Vagina (tissue), 2 donors: ENCODE measurements at regions not wholly inside any gene's neighbourhood (a gene's known extent, or its start where the extent isn't known, plus 50 kb on each side); places are given as distances from the start of the nearest gene placed in this dataset.

ENCODE experiments used
- DNase-seq, 2 donors: peaks; one replicate each; pipeline ENCODE4 v3.0.0-alpha.2; 2017; ENCODE audit errors: extremely low spot score in 2 of 2
- H3K27ac ChIP-seq: fragments of 200-600 bp; sonication (generic); one replicate; pipeline ENCODE4 v1.5.1; 2019
- H3K27me3 ChIP-seq: fragments of 200-600 bp; sonication (generic); one replicate; pipeline ENCODE4 v1.5.1; 2019
- H3K36me3 ChIP-seq, 2 donors: fragments of 200-600 bp; sonication (generic); one replicate each; pipeline ENCODE4 v1.5.1; 2017 to 2019
- H3K4me1 ChIP-seq: fragments of 200-600 bp; sonication (generic); one replicate; pipeline ENCODE4 v1.5.1; 2019
- H3K4me3 ChIP-seq, 2 donors: fragments of 200-600 bp; sonication (generic); 1 replicate in 1 of 2; 2 replicates in 1 of 2; pipeline ENCODE4 v1.5.1; 2016 to 2019
- H3K9me3 ChIP-seq: fragments of 200-600 bp; sonication (generic); one replicate; pipeline ENCODE4 v1.5.1; 2019
- CTCF ChIP-seq, 3 experiments: fragments of 450-650 bp in 2 of 3; fragments of 200-600 bp in 1 of 3; sonication (generic) in 1 of 3; IDR thresholded peaks; one replicate each; pipeline ENCODE4 v1.5.1; 2017 to 2019; ENCODE audit warnings: antibody characterized with exemption in 3 of 3, mild to moderate bottlenecking in 2 of 3, moderate library complexity in 2 of 3
- POLR2A ChIP-seq, 2 donors: fragments of 450-650 bp; IDR thresholded peaks; one replicate each; pipeline ENCODE4 v1.6.1; 2017; ENCODE audit warnings: antibody characterized with exemption in 2 of 2, mild to moderate bottlenecking in 2 of 2, moderate library complexity in 2 of 2
- POLR2AphosphoS5 ChIP-seq, 2 donors: sonication (generic); formaldehyde crosslinking; IDR thresholded peaks; one replicate each; pipeline ENCODE4 v1.9.0; 2017; ENCODE audit warnings: antibody characterized with exemption in 2 of 2, mild to moderate bottlenecking in 2 of 2, low read depth in 1 of 2; ENCODE audit not compliant: insufficient read depth in 1 of 2
- intact Hi-C: fragments of 100-400 bp; cut with DNase I; formaldehyde crosslinking; loops from one replicate; pipeline ENCODE4 v1.15.1; 2023

GRCh38 chr5:68456756-68457217 lies 241.2 kb downstream of the PIK3R1 start:
- H3K27me3 ChIP-seq = no peaks in the 10 kb centered on the region
- DNase-seq = no peak
- no peak overlapping the region for H3K27ac ChIP-seq
- peaks cover 5% of the 10 kb centered on the region for H3K4me1 ChIP-seq
- no peaks in the 10 kb centered on the region for H3K36me3 ChIP-seq
- no peak overlapping the region for H3K4me3 ChIP-seq
- intact Hi-C loops = no loop called here
- TF ChIP-seq POLR2AphosphoS5 (IDR thresholded peaks at IDR 0.05; ENCODE audit: insufficient read depth in 1 of 2, low read depth in 1 of 2) (peak in 1 of 2 donors; percentile 51), CTCF (IDR thresholded peaks at IDR 0.05) (no peak)
- H3K9me3 ChIP-seq = no peaks in the 10 kb centered on the region

- H3K4me3 ChIP-seq = no peak overlapping the region
- no peaks in the 10 kb centered on the region for H3K27me3 ChIP-seq
- no peaks in the 10 kb centered on the region for H3K9me3 ChIP-seq
- H3K27ac ChIP-seq = no peak overlapping the region
- TF ChIP-seq POLR2A (IDR thresholded peaks at IDR 0.05) (no peak), POLR2AphosphoS5 (IDR thresholded peaks at IDR 0.05; ENCODE audit: insufficient read depth in 1 of 2, low read depth in 1 of 2) (no peak), CTCF (IDR thresholded peaks at IDR 0.05) (no peak)
- H3K4me1 ChIP-seq = no peaks in the 10 kb centered on the region
- intact Hi-C loops = no loop called here
- DNase-seq = no peak
- H3K36me3 ChIP-seq = no peaks in the 10 kb centered on the region
These were observed 241.7 kb downstream of the PIK3R1 start for GRCh38 chr5:68457285-68457684.

- Histone ChIP-seq H3K27ac (no peak overlapping the region), H3K27me3 (no peaks in the 10 kb centered on the region), H3K9me3 (no peaks in the 10 kb centered on the region), H3K36me3 (no peaks in the 10 kb centered on the region), H3K4me3 (no peak overlapping the region), H3K4me1 (no peaks in the 10 kb centered on the region)
- DNase-seq = no peak
- no peak for TF ChIP-seq POLR2AphosphoS5 (IDR thresholded peaks at IDR 0.05; ENCODE audit: insufficient read depth in 1 of 2, low read depth in 1 of 2)
- no peak for TF ChIP-seq POLR2A (IDR thresholded peaks at IDR 0.05)
- no peak for TF ChIP-seq CTCF (IDR thresholded peaks at IDR 0.05)
- intact Hi-C loops = no loop called here
These were observed 243.0 kb downstream of the PIK3R1 start for GRCh38 chr5:68458416-68459021.

- Histone ChIP-seq H3K36me3 (no peaks in the 10 kb centered on the region), H3K9me3 (no peaks in the 10 kb centered on the region), H3K27ac (no peak overlapping the region), H3K4me3 (no peak overlapping the region), H3K4me1 (no peaks in the 10 kb centered on the region), H3K27me3 (no peaks in the 10 kb centered on the region)
- intact Hi-C loops = no loop called here
- no peak for TF ChIP-seq POLR2A (IDR thresholded peaks at IDR 0.05)
- no peak for TF ChIP-seq CTCF (IDR thresholded peaks at IDR 0.05)
- no peak for TF ChIP-seq POLR2AphosphoS5 (IDR thresholded peaks at IDR 0.05; ENCODE audit: insufficient read depth in 1 of 2, low read depth in 1 of 2)
- no peak for DNase-seq
These were observed 243.7 kb downstream of the PIK3R1 start for GRCh38 chr5:68459093-68459809.

- TF ChIP-seq POLR2AphosphoS5 (IDR thresholded peaks at IDR 0.05; ENCODE audit: insufficient read depth in 1 of 2, low read depth in 1 of 2) (no peak), POLR2A (IDR thresholded peaks at IDR 0.05) (no peak), CTCF (IDR thresholded peaks at IDR 0.05) (no peak)
- H3K4me3 ChIP-seq = no peak overlapping the region
- H3K27me3 ChIP-seq = no peaks in the 10 kb centered on the region
- H3K27ac ChIP-seq = no peak overlapping the region
- no peaks in the 10 kb centered on the region for H3K4me1 ChIP-seq
- H3K36me3 ChIP-seq = no peaks in the 10 kb centered on the region
- intact Hi-C loops = loop anchor here (10.0 kb wide), 1 partner anchor 495 kb away; no protein-coding TSS in a partner anchor
- DNase-seq = no peak
- no peaks in the 10 kb centered on the region for H3K9me3 ChIP-seq
These were observed 244.2 kb downstream of the PIK3R1 start for GRCh38 chr5:68459810-68460139.
